GM12864 (cell line): ENCODE measurements at regions not wholly inside any gene's neighbourhood (a gene's known extent, or its start where the extent isn't known, plus 50 kb on each side); places are given as distances from the start of the nearest gene placed in this dataset.
"Not testable (repeated sequence)": the region's sequence is repeated elsewhere in the genome, so short reads cannot be mapped to it uniquely, and the experiment has no call there.

ENCODE experiments used
- DNase-seq: peaks from one replicate; pipeline ENCODE4 v3.0.0-alpha.2; 2011; ENCODE audit warnings: low read depth
- H3K4me3 ChIP-seq: 2 replicates; pipeline ENCODE4 v1.5.1; 2011; ENCODE audit warnings: mild to moderate bottlenecking, low read depth, low read length, control low read depth
- CTCF ChIP-seq: IDR thresholded peaks from 2 replicates; pipeline ENCODE4 v1.5.1; 2011; ENCODE audit warnings: low read depth, mild to moderate bottlenecking, moderate library complexity, low read length, control low read depth, inconsistent platforms; ENCODE audit errors: missing control alignments

- no peak for DNase-seq
- TF ChIP-seq CTCF = no peak
- no peak overlapping the region for H3K4me3 ChIP-seq
These were observed 178.9 kb downstream of the MMUT start for GRCh38 chr6:49284180-49284579.

GRCh38 chr6:49274809-49275769 lies 188.0 kb downstream of the MMUT start:
- H3K4me3 ChIP-seq, DNase-seq: not testable (repeated sequence)

GRCh38 chr6:49269190-49269589 lies 193.9 kb downstream of the MMUT start:
- TF ChIP-seq CTCF = no peak
- no peak for DNase-seq
- no peak overlapping the region for H3K4me3 ChIP-seq

- DNase-seq = no peak
- no peak for TF ChIP-seq CTCF
These were observed 198.1 kb downstream of the MMUT start for GRCh38 chr6:49264909-49265308.

GRCh38 chr6:49264496-49264895 lies 198.6 kb downstream of the MMUT start:
- no peak for TF ChIP-seq CTCF
- no peak overlapping the region for H3K4me3 ChIP-seq
- DNase-seq = no peak

More at GRCh38 chr6:49264909-49265308, 198.1 kb downstream of the MMUT start:
- no peak overlapping the region for H3K4me3 ChIP-seq

GRCh38 chr6:49257549-49257948 lies 205.5 kb downstream of the MMUT start:
- no peak overlapping the region for H3K4me3 ChIP-seq
- DNase-seq = no peak
- no peak for TF ChIP-seq CTCF

- TF ChIP-seq CTCF = no peak
- H3K4me3 ChIP-seq = no peak overlapping the region
These were observed 207.7 kb downstream of the MMUT start for GRCh38 chr6:49255335-49255734.

More at GRCh38 chr6:49255335-49255734, 207.7 kb downstream of the MMUT start:
- DNase-seq = no peak
